ENCODE measurements at regions not wholly inside any gene's neighbourhood (a gene's known extent, or its start where the extent isn't known, plus 50 kb on each side); places are given as distances from the start of the nearest gene placed in this dataset.
A peak's percentile ranks its signal among the peaks of the same experiment; 100 is the strongest.

- Histone ChIP-seq H3K36me3 (no peaks in the 10 kb centered on the region), H3K27ac (no peak overlapping the region), H3K4me3 (no peak overlapping the region), H3K27me3 (no peaks in the 10 kb centered on the region), H3K9me3 (no peaks in the 10 kb centered on the region), H3K4me1 (peaks cover 0 to 11% of the 10 kb centered on the region in 2 donors)
- no peak for DNase-seq (ENCODE audit: low spot score in 2 of 2)
- no peak for TF ChIP-seq POLR2AphosphoS5 (IDR thresholded peaks at IDR 0.05)
- TF ChIP-seq CTCF (IDR thresholded peaks at IDR 0.05): no peak
- no peak for TF ChIP-seq POLR2A (IDR thresholded peaks at IDR 0.05)
- intact Hi-C loops (cut with DNase I; ENCODE audit: low total_unique reads): no loop called here
Measured at GRCh38 chr1:234696148-234696576, 86.2 kb upstream of the IRF2BP2 start.

GRCh38 chr1:234694661-234695060 is 84.7 kb upstream of the IRF2BP2 start:
- TF ChIP-seq POLR2A (IDR thresholded peaks at IDR 0.05) (no peak), POLR2AphosphoS5 (IDR thresholded peaks at IDR 0.05) (no peak), CTCF (IDR thresholded peaks at IDR 0.05) (no peak)
- Histone ChIP-seq H3K9me3 (no peaks in the 10 kb centered on the region), H3K27me3 (no peaks in the 10 kb centered on the region), H3K4me1 (no peaks in the 10 kb centered on the region), H3K36me3 (no peaks in the 10 kb centered on the region), H3K4me3 (no peak overlapping the region), H3K27ac (no peak overlapping the region)
- DNase-seq (ENCODE audit: low spot score in 2 of 2): peak in 1 of 2 donors; percentile 12
- intact Hi-C loops (cut with DNase I; ENCODE audit: low total_unique reads): no loop called here

GRCh38 chr1:234692966-234693580 is 83.1 kb upstream of the IRF2BP2 start:
- TF ChIP-seq POLR2A (IDR thresholded peaks at IDR 0.05) (no peak), POLR2AphosphoS5 (IDR thresholded peaks at IDR 0.05) (no peak), CTCF (IDR thresholded peaks at IDR 0.05) (no peak)
- Histone ChIP-seq H3K9me3 (no peaks in the 10 kb centered on the region), H3K27me3 (no peaks in the 10 kb centered on the region), H3K4me1 (no peaks in the 10 kb centered on the region), H3K27ac (no peak overlapping the region), H3K36me3 (no peaks in the 10 kb centered on the region), H3K4me3 (no peak overlapping the region)
- DNase-seq (ENCODE audit: low spot score in 2 of 2): no peak
- intact Hi-C loops (cut with DNase I; ENCODE audit: low total_unique reads): no loop called here

GRCh38 chr1:234691567-234691966 is 81.6 kb upstream of the IRF2BP2 start:
- H3K36me3 ChIP-seq: no peaks in the 10 kb centered on the region
- H3K27ac ChIP-seq: no peak overlapping the region
- H3K27me3 ChIP-seq: no peaks in the 10 kb centered on the region
- no peaks in the 10 kb centered on the region for H3K4me1 ChIP-seq
- H3K4me3 ChIP-seq: no peak overlapping the region
- intact Hi-C loops (cut with DNase I; ENCODE audit: low total_unique reads): no loop called here
- TF ChIP-seq POLR2AphosphoS5 (IDR thresholded peaks at IDR 0.05) (no peak), CTCF (IDR thresholded peaks at IDR 0.05) (no peak), POLR2A (IDR thresholded peaks at IDR 0.05) (no peak)
- DNase-seq (ENCODE audit: low spot score in 2 of 2): no peak
- H3K9me3 ChIP-seq: no peaks in the 10 kb centered on the region

- Histone ChIP-seq H3K27me3 (no peaks in the 10 kb centered on the region), H3K4me3 (no peak overlapping the region), H3K4me1 (no peaks in the 10 kb centered on the region), H3K36me3 (no peaks in the 10 kb centered on the region), H3K9me3 (no peaks in the 10 kb centered on the region), H3K27ac (no peak overlapping the region)
- intact Hi-C loops (cut with DNase I; ENCODE audit: low total_unique reads): no loop called here
- DNase-seq (ENCODE audit: low spot score in 2 of 2): no peak
- TF ChIP-seq CTCF (IDR thresholded peaks at IDR 0.05) (no peak), POLR2A (IDR thresholded peaks at IDR 0.05) (no peak), POLR2AphosphoS5 (IDR thresholded peaks at IDR 0.05) (no peak)
Measured at GRCh38 chr1:234690872-234691271, 80.9 kb upstream of the IRF2BP2 start.

Data from breast epithelium (tissue), 4 donors.